TTC549 (cell line): ENCODE measurements at regions not wholly inside any gene's neighbourhood (a gene's known extent, or its start where the extent isn't known, plus 50 kb on each side); places are given as distances from the start of the nearest gene placed in this dataset.

Experiments
- FAIRE-seq: peaks from 2 replicates; lab custom pipeline; 2012; peaks lifted over from hg19 to GRCh38; lab: Jason Lieb, UNC

GRCh38 chr2:176504440-176504839 lies 235.2 kb downstream of the MTX2 start:
- FAIRE-seq = no peak

- no peak for FAIRE-seq
Measured at GRCh38 chr2:176507786-176508185, 238.5 kb downstream of the MTX2 start.

- FAIRE-seq = no peak
Measured at GRCh38 chr2:176508374-176508773, 239.1 kb downstream of the MTX2 start.

GRCh38 chr2:176508984-176509740 lies 239.9 kb downstream of the MTX2 start:
- no peak for FAIRE-seq

DNA sequence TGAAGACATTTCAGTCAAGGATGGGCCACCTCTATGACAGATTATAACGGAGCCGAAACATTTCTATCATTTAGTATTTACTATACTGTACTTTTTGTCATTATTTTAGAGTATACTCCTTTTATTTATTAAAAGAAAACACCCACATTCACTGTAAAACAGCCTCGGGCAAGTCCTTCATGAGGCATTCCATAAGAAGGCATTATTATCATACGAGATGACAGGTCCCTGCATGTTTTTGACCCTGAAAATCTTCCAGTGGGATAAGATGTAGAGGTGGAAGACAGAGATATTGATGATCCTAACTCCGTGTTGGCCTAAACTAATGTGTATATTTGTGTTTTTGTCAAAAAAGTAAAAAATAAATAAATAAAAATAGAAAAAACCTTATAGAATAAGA lies 245.0 kb downstream of the MTX2 start:
- no peak for FAIRE-seq

DNA sequence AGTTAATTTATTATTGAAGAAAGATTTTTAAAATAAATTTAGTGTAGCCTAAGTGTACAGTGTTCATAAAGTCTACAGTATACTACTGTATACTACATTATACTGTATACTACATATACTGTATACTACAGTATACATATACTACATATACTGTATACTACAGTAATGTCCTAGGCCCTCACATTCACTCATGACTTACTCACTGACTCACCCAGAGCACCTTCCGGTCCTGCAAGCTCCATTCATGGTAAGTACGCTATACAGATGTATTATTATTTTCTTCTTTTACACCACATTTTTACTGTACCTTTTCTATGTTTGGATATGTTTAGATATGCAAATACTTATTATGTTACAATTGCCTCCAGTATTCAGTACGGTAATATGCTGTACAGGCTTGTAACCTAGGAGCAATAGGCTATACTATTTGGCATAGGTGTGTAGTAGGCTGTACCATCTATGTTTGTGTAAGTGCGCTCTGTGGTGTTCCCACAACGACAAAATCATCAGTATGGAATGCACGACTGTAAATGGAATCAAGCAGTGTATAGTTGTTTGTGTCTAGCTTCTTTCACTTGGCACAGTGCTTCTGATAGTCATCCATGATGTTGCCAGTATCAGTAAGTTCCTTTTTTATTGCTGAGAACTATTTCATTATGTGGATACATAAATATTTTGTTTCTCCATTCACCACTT lies 245.7 kb downstream of the MTX2 start:
- FAIRE-seq = no peak

DNA sequence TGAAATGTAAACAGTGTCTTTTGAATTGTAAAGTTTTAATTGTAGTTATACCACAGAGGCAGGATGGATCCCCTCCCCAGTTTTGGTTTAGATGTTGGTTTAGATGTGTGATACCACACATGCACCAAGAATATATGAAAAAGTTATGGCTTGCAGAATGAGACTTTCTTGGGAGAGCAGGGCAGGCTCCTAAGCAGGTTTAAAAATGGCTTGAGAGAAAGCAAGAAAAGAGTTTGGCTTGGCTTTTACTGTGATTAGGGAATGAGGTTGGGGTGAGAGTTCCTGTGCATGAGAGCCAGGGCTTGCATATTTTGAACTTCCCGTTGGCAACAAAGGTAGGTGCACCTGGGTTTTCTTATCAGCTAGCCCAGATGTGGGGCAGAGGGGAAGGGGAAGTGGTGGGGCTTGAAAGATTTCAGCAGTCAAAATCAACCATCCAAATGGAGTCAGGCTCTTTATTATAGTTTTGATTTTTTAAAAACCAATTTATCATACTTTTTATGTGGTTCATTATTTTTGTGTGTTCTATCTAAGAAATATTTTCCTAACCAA lies 246.9 kb downstream of the MTX2 start:
- FAIRE-seq = no peak

DNA sequence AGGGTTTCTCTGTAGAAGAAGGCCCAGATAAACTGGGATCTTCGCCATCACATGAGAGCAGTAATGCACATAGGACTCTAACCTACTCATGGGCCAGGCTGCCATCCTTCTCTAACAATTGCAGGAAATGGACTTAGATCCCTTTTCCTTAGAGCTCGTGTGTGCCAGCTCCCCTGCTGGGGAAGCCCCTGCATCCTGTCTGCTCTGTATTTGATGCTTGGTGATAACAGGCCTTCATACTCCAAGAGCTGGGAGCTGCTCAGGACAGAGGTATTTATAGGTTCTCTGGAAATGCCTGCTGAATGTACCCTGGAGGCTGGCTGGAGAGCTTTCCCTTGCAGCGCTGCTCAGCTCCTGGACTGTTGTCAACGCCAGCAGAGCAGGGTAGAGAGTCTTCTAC lies 249.6 kb downstream of the MTX2 start:
- FAIRE-seq = no peak

DNA sequence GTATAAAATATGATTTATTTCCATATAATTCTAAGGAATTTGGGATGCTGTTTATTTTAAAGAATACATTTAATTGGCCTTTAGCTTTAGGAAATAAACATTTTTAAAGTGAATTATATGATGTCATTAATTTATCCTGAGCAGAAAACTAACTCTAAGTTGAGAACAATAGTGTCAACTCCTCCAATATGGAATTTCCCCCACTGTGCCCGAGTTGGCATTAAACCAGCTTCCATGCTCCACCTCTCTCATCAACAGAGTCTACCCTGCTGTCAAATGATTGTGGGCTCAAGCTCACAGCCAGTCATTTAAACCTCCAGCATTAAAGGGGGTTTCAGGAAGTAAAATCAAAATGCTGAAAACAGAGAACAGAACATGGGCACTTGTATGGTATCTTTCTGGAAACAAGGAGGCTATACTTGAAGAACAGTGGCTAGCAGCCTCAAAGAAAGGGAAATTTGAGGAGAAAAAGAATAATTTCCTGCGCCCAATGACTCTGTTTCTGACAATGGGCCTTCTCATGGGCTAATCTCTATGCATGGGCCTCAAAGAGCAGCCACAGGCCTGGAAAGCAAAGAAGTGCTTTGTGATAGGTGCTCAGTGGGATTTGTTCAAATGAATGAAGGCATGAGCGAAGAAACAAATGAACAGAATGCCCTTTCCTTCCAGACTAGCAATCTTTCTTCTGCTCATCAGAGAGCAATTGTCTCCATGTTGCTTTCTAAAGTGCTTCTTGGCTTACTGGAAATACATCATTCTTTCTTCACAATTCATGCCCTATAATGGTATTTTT lies 252.8 kb downstream of the MTX2 start:
- FAIRE-seq = no peak

GRCh38 chr2:176525086-176525485 lies 255.8 kb downstream of the MTX2 start:
- no peak for FAIRE-seq

DNA sequence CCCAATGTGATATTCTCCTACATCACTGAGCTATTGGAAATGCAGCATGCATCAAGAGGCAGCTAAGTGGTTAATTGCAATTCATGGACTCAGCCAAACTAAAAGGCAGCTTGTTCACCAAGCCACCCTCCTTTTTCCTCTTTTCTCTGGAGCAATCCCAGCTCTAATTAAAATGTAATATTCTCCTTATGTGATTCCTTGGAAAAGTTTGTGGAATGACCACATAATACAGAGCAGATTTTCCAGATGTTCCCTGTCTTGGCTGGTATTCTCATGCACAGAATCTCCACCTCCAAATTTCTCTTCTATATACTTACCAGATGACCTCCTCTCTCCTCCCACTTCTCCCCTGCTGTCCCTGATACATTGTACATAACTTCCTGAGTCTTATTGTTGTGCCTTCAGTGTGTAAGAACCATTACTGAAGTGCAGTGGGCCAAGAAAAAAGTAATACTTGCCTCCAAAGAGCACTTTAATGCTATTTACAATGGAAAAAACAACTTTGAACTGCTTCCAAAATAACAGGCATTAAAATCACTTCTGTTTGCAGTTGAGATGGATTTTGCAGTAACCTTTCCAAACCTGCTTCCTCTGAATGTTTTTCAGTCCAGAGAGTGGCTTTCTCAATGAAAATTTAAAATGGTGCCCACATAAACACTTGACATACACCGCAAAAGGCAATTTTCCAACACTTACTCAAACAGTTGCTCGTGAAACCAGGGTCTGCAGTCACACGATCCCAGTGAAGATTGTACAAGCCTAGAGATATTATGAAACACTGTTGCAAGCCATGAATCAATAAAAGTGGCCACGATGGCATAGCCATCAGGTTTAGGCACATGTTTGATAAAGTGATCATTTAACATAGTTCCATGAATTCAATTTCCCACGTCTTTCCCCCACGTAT lies 258.0 kb downstream of the MTX2 start:
- no peak for FAIRE-seq

DNA sequence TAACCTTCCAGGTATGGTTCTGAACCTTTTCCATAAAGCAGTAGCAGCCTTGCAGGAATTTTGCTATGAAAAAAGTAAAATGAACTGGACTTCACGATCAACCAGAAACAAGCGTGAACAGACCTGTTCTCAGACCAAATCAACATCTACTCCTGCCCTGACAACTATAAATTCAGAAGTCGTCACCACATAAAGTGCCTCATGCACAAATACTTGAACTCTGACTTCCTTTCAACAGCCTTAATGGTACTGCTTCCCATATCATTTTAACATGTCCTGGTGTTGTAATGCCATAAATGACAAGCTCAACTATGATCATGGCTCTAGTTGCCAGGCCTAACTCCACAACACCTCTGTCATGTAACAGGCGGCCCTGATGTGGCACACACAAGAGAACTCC lies 262.4 kb downstream of the MTX2 start:
- FAIRE-seq = no peak

DNA sequence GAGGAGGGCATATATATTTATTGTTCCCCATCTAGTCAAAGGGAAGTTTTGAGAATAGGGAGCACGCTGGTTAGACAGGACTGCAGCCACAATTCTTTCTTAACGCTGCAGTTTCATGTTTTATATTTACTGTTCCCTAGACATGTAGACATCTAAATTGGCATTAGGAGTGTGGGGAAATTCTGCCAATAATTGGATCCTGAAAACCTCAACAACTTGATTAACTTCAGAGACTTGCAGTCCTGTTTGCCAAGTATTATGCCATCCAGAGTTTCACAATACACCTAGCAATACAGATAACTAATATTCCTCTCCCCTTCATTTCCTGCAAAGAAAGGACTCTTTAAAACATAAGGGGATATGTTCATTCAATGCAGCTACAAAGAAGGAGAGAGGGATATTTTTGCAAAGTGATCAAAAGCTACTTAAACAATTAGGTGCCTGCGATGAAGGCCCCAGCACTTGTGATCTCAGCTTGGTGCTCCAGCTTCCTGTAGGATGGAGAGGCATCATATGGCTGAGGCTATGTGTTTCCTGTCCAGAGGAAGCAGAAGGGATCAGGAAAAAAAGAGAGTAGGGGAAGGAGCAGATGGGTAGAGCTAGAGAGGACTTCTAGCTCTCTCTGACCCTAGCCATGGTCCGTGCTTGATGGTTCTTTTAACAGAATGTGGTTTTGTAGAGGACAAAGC lies 264.4 kb downstream of the MTX2 start:
- no peak for FAIRE-seq

GRCh38 chr2:176534798-176535466 lies 265.7 kb downstream of the MTX2 start:
- FAIRE-seq = no peak

GRCh38 chr2:176535467-176536113 lies 266.3 kb downstream of the MTX2 start:
- FAIRE-seq = no peak

GRCh38 chr2:176536439-176537133 lies 267.3 kb downstream of the MTX2 start:
- no peak for FAIRE-seq

- FAIRE-seq = no peak
Measured at GRCh38 chr2:176537932-176538331, 268.7 kb downstream of the MTX2 start.

DNA sequence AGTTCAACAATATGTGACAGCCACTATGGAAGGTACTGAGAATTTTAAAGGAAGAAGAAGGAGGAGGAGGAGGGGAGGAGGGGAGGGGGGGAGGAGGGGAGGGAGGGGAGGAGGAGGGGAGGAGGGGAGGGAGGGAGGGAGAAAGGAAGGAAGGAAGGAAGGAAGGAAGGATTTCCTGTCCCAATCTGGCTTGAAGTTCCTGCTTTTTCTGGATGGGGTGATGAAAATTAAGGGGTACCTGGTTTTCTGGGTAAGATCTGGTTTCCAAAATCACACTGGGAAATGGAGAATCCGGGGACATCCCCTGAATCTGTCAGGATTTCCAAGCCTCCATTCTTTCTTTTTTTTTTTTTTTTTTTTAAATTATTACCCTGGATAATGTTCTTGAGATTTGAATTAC lies 271.8 kb downstream of the MTX2 start:
- FAIRE-seq = no peak

- no peak for FAIRE-seq
Measured at GRCh38 chr2:176542476-176542875, 273.2 kb downstream of the MTX2 start.
